ENCODE measurements at regions not wholly inside any gene's neighbourhood (a gene's known extent, or its start where the extent isn't known, plus 50 kb on each side); places are given as distances from the start of the nearest gene placed in this dataset.

- TF ChIP-seq, protein P1, sequence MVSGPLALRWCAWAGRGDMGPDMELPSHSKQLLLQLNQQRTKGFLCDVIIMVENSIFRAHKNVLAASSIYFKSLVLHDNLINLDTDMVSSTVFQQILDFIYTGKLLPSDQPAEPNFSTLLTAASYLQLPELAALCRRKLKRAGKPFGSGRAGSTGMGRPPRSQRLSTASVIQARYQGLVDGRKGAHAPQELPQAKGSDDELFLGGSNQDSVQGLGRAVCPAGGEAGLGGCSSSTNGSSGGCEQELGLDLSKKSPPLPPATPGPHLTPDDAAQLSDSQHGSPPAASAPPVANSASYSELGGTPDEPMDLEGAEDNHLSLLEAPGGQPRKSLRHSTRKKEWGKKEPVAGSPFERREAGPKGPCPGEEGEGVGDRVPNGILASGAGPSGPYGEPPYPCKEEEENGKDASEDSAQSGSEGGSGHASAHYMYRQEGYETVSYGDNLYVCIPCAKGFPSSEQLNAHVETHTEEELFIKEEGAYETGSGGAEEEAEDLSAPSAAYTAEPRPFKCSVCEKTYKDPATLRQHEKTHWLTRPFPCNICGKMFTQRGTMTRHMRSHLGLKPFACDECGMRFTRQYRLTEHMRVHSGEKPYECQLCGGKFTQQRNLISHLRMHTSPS (CRISPR knock-in tag; IDR thresholded peaks at IDR 0.05; ENCODE audit: low read depth) = no peak
- TF ChIP-seq ZNF589 (CRISPR knock-in tag; conservative IDR thresholded peaks at IDR 0.05) = no peak
- no peak for TF ChIP-seq ZNF557 (CRISPR knock-in tag; IDR thresholded peaks at IDR 0.05)
- TF ChIP-seq EHMT2 (IDR thresholded peaks at IDR 0.05; ENCODE audit: borderline replicate concordance, low read depth, low read length) = no peak
- no peak for TF ChIP-seq ZNF543 (CRISPR knock-in tag; IDR thresholded peaks at IDR 0.05)
- TF ChIP-seq ZBTB46 (CRISPR knock-in tag; IDR thresholded peaks at IDR 0.05; ENCODE audit: borderline replicate concordance) = no peak
These were observed 54.4 kb upstream of the SIRPG start (continued) for GRCh38 chr20:1711826-1712601.

- CTCF ChIA-PET (ENCODE audit: low intra/inter-chr PET ratio, low total read pairs) = no interaction called here
- peaks cover 2 to 24% of the 10 kb centered on the region in 2 experiments; a peak in 3 of 5 replicates for H3K27me3 ChIP-seq (ENCODE audit: control insufficient read depth in 1 of 2, insufficient read depth in 2 of 2, low read length in 2 of 2)
- no peak for TF ChIP-seq ZNF230 (CRISPR knock-in tag; IDR thresholded peaks at IDR 0.05)
- no peak for TF ChIP-seq PAX8 (CRISPR knock-in tag; IDR thresholded peaks at IDR 0.05; ENCODE audit: borderline replicate concordance)
- TF ChIP-seq SUZ12 (IDR thresholded peaks at IDR 0.05; ENCODE audit: low read depth, low read length) = no peak
- FAIRE-seq = no peak
- H3K9ac ChIP-seq (ENCODE audit: insufficient read depth, low read depth, low read length) = no peak overlapping the region
- no peak overlapping the region for H3K4me3 ChIP-seq (replicated peaks in 1 of 3; ENCODE audit: insufficient read depth in 1 of 3, low read depth in 2 of 3, low read length in 3 of 3)
- POLR2A ChIA-PET = no interaction called here
- BruUV-seq (replicated peaks) = no TSS peak
- H4K20me1 ChIP-seq (ENCODE audit: insufficient read depth, low read length) = no peaks in the 10 kb centered on the region
- H3K4me1 ChIP-seq (ENCODE audit: insufficient read depth, low read length) = no peaks in the 10 kb centered on the region
- H3K9me3 ChIP-seq (ENCODE audit: low read length) = no peaks in the 10 kb centered on the region
- ATAC-seq = no peak
- intact Hi-C loops (cut with micrococcal nuclease; ENCODE audit: unreplicated experiment) = no loop called here
- no peak for DNase-seq (ENCODE audit: low spot score)
- in situ Hi-C loops (cut with HindIII; ENCODE audit: extremely low pct_ligation_motif_present, low pct_unique_long_range_greater_than_20kb) = no loop called here
- 12% methylated on average over 11 of the region's 11 CpGs for WGBS (ENCODE audit: low lambda C conversion rate)
- no peak overlapping the region for H3K27ac ChIP-seq (ENCODE audit: extremely low read length, insufficient read depth, low read length)
- no peaks in the 10 kb centered on the region for H3K79me2 ChIP-seq (ENCODE audit: insufficient read depth, low read length)
- H3K4me2 ChIP-seq (ENCODE audit: low read depth, low read length) = no peak overlapping the region
- H3K36me3 ChIP-seq (replicated peaks in 1 of 2; ENCODE audit: control insufficient read depth in 1 of 2, insufficient read depth in 2 of 2, low read length in 2 of 2) = no peaks in the 10 kb centered on the region
- no peak overlapping the region for H2AFZ ChIP-seq (ENCODE audit: low read length)
These were observed 53.7 kb upstream of the SIRPG start for GRCh38 chr20:1711266-1711665.

Measured in HepG2 (cell line).